IPS-15b (cell line): ENCODE measurements at regions not wholly inside any gene's neighbourhood (a gene's known extent, or its start where the extent isn't known, plus 50 kb on each side); places are given as distances from the start of the nearest gene placed in this dataset.
"Not testable (repeated sequence)": the region's sequence is repeated elsewhere in the genome, so short reads cannot be mapped to it uniquely, and the experiment has no call there.

Experiments
- H3K27me3 ChIP-seq: one replicate; pipeline ENCODE4 v1.6.1; 2013; ENCODE audit warnings: low read length; ENCODE audit not compliant: control insufficient read depth, insufficient read depth
- H3K36me3 ChIP-seq: one replicate; pipeline ENCODE4 v1.6.1; 2013; ENCODE audit warnings: low read length; ENCODE audit not compliant: control insufficient read depth, insufficient read depth
- H3K4me1 ChIP-seq: one replicate; pipeline ENCODE4 v1.6.1; 2013; ENCODE audit warnings: mild to moderate bottlenecking, low read length; ENCODE audit not compliant: control insufficient read depth, insufficient read depth
- H3K4me3 ChIP-seq: one replicate; pipeline ENCODE4 v1.5.1; 2013; ENCODE audit warnings: low read depth, low read length
- H3K9ac ChIP-seq: one replicate; pipeline ENCODE4 v1.6.1; 2013; ENCODE audit warnings: low read depth, mild to moderate bottlenecking, low read length
- H3K9me3 ChIP-seq: one replicate; pipeline ENCODE4 v1.6.1; 2013; ENCODE audit warnings: mild to moderate bottlenecking, low read length; ENCODE audit not compliant: control insufficient read depth, insufficient read depth

DNA sequence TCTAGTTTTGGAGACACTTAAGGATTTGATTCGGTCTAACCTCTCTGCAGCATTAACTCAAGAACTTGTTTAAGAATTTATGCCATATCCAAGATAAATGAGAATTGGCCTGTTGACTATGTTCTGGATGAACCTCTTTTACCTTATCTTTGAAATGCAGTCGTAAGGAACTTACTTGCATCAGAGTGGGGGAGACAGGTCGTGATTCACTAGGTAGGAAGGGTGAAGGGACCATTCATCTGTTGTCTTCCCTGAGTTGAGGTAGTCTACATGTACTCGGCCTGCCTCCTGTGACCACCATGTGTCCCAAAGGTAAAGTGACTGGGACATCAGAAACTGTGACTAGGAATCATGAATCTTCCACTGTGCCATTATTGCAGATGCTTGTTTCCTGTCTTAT is 248.0 kb upstream of the P2RY1 start:
- no peaks in the 10 kb centered on the region for H3K4me1 ChIP-seq
- no peaks in the 10 kb centered on the region for H3K36me3 ChIP-seq
- no peaks in the 10 kb centered on the region for H3K27me3 ChIP-seq
- no peak overlapping the region for H3K4me3 ChIP-seq
- H3K9ac ChIP-seq, result no peak overlapping the region
- no peaks in the 10 kb centered on the region for H3K9me3 ChIP-seq

DNA sequence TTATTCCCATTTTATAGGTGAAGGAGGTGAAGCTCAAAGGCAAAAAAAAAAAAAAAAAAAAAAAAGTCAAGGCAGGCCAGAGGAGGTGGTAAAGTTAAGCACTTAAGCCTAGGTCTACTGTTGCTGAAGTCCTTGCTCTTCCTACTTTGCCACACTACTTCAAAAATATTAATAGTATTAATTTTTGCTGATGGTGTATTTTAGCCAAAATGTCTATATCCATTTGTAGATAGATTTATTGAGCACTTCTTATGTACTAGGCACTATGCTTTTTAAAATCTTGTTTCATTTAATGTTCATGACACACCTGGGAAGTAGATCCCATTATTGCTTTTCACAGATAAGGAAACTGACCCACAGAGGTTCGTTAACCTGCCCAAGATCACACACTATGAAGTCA is 247.1 kb upstream of the P2RY1 start:
- Histone ChIP-seq H3K4me3 (no peak overlapping the region), H3K27me3 (no peaks in the 10 kb centered on the region), H3K9me3 (no peaks in the 10 kb centered on the region), H3K36me3 (no peaks in the 10 kb centered on the region), H3K9ac (no peak overlapping the region), H3K4me1 (no peaks in the 10 kb centered on the region)

DNA sequence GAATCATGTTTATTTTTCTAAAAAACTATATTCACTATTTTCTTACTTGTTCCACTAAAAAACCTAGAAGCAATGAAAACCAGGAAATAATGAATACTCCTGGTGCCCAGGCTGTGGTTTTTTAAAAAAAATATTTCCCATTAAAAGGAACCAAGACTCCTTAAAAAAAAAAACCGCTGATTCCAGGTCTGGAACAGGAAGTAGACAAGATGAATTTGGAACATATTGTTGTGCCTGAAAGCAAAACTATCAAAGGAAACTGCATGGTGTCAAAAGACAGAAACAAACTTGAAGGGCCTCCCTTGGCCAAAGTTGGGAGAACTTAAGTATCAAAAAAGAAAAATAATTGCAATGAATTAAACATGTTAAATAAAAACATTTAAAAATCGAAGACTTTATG is 245.3 kb upstream of the P2RY1 start:
- Histone ChIP-seq H3K4me3 (no peak overlapping the region), H3K9ac (no peak overlapping the region), H3K27me3 (no peaks in the 10 kb centered on the region), H3K9me3 (no peaks in the 10 kb centered on the region), H3K36me3 (no peaks in the 10 kb centered on the region), H3K4me1 (no peaks in the 10 kb centered on the region)

DNA sequence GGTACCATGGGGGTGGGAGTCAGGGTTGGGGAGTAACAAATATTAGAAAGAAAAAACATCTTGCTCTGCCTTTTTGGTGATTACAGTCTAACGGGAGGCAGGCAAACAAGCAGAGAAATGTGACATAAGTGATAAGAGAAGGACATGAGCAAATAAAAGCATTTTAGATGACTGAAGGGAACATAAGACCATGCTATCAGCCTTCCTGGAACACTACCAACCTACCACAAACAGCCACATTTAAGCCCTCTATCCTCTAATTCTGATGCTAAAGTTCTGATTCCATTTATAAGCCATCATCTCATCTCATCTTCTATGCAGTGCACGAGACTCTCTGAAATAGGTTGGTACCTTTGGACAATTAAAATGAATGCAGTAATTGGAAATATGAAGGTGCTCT is 243.4 kb upstream of the P2RY1 start:
- Histone ChIP-seq H3K4me1 (peaks cover 6% of the 10 kb centered on the region), H3K9ac (no peak overlapping the region), H3K4me3 (no peak overlapping the region), H3K27me3 (no peaks in the 10 kb centered on the region), H3K9me3 (no peaks in the 10 kb centered on the region), H3K36me3 (no peaks in the 10 kb centered on the region)

DNA sequence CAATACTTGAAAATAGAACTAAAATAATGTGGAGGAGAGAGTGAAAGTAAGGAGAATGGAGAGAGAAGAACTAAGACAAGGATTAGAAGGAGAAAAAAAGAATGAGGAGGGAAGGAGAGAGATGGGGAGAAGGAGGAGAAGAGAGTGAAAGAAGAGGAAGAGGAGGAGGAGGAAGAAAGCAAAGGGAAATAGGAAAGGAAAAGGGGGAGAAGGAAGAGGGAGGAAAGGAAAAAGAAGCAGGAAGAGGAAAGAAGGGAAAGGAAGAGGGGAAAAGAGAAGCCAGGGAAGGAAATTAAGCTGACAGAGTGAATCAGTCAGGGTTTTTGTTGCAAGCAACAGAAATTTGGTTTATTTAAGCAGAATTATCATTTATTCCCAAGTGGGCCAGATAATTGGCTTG is 241.7 kb upstream of the P2RY1 start:
- Histone ChIP-seq H3K9ac (no peak overlapping the region), H3K27me3 (no peaks in the 10 kb centered on the region), H3K9me3 (no peaks in the 10 kb centered on the region), H3K36me3 (no peaks in the 10 kb centered on the region), H3K4me3 (no peak overlapping the region), H3K4me1 (peaks cover 8% of the 10 kb centered on the region)

DNA sequence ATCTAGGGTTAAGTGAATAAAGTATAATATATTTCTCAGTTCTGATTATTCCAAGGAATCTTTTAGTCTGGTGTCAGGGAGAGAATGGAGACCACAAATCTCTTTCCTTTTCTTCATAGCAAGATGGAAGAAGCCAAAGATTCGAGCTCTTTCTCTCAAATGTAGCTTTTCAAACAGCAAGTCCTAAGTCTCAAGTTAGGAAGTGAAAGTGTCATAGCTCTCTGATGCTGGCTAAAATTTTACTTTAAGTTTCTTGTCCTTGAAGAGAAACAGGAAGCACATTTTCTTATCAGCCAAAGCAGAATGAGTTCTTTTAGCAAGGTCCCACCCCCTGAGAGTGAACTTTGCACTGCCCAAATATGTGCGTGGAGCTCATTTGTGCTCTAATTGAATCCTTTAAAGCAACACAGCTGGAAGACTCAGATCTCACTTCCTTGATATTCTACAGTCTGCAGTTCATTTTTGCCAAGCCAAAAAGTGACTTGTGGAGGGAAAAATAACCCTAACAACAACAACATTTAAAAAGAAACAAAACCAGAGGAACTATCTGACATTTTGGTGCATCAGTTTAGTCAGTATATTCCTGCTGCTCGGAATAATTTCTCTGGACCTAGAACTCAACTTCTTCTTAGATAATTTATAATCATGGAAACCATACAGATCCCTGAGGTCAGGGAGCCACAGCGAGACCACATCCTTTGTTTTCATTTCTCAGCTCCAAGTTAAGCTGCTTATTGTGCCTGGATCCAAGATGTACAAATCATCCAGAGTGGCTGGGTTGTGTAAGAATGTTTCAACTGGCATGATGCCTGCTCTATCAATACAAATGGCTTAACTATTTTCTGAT is 238.7 kb upstream of the P2RY1 start:
- no peak overlapping the region for H3K9ac ChIP-seq
- no peaks in the 10 kb centered on the region for H3K9me3 ChIP-seq
- H3K4me3 ChIP-seq, result no peak overlapping the region
- H3K36me3 ChIP-seq, result no peaks in the 10 kb centered on the region
- peaks cover 8% of the 10 kb centered on the region for H3K4me1 ChIP-seq
- H3K27me3 ChIP-seq, result no peaks in the 10 kb centered on the region

DNA sequence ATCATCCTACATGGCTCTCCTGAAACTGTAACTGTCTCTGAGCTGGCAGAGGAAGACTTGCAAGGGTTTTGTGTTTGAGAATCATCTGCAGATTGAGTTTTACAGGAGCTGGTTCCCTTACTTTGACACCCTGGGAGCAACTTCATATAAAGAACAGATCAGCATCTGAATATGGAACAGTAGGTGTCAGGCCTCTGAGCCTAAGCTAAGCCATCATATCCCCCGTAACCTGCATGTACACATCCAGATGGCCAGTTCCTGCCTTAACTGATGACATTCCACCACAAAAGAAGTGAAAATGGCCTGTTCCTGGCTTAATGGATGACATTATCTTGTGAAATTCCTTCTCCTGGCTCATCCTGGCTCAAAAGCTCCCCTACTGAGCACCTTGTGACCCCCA is 238.1 kb upstream of the P2RY1 start:
- not testable (repeated sequence) for H3K9me3 ChIP-seq, H3K4me3 ChIP-seq, H3K27me3 ChIP-seq, H3K9ac ChIP-seq, H3K36me3 ChIP-seq, H3K4me1 ChIP-seq

DNA sequence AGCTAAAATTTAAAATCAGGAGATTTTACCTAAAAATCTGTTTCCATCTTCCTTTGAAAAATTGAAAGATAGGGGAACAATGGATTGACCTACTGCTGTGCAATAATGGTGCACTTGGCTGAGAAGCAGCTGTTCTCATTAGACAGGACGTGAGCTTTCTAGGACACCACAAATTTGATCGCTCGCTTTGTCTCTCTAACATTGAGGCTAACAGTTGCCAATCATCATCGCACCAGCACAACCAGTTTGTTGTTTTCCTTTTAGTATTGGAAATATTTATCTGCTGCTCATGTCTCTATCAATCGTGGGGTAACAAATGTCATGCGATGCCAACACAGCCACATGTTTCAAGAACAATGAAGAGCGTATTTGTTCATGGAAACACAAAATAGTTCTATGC is 228.8 kb upstream of the P2RY1 start:
- H3K4me1 ChIP-seq, result peaks cover 23% of the 10 kb centered on the region
- no peaks in the 10 kb centered on the region for H3K9me3 ChIP-seq

DNA sequence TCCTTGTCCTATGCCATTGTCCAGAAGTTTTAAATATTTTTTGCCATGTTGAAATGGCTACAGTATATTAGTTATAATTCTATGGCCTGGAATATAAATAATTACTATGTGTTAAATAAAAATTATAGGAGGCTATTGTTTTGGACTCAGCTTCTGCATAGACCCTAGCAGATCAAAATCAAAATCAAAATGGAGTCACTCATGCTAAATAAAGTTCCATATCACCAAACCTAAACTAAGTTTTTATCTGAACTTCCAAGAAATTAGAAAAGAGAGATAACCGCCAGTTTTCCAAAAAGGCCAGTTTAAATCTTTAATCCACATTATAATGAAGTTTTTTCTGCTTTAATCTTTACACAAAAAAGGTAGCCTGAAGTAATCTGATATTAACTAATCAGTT is 227.8 kb upstream of the P2RY1 start:
- Histone ChIP-seq H3K9ac (no peak overlapping the region), H3K9me3 (no peaks in the 10 kb centered on the region), H3K27me3 (no peaks in the 10 kb centered on the region), H3K4me3 (no peak overlapping the region), H3K36me3 (no peaks in the 10 kb centered on the region), H3K4me1 (peaks cover 23% of the 10 kb centered on the region)

More for the DNA sequence above, 228.8 kb upstream of the P2RY1 start:
- Histone ChIP-seq H3K36me3 (no peaks in the 10 kb centered on the region), H3K4me3 (no peak overlapping the region), H3K9ac (no peak overlapping the region), H3K27me3 (no peaks in the 10 kb centered on the region)

DNA sequence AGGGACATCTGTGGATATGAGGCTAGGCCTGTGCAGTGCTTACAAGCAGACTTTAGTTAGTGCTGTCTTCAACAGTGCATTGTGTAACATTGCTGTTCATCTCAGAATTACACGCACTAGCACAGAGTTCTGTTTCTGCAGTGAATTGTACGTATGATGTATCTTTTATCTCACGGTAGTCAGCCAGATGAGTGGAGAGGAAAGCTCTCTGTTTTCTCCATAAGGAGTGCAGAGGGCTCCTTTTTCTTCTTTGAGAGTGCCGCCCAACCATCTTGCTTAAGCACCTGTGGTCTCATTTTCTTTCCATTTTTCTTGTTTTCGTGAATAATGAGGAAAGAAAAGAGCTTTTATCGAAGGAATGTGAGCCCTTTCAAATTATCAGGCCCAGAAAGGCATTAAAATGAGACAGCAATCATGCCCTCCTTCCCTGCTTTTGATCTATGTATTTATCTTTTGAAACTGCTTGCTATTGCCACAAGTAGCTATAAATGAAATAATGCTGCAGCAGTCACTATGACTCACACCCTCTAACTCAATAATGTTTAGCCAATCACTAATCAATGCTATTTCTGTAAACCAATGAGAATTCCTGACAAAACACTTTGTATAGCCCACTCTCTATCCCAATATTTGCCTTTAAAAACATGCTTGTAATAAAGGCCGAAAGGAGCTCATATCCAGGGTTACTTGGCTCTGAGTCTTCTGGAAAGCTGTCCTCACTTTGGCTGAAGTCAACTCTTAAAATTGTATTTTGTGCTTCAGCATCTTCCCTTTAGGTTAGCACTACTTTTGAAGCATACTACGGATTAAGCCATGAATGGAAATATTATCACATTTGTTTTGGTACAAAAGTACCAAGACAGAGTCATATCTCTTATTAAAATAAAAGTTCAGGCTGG is 226.0 kb upstream of the P2RY1 start:
- H3K4me1 ChIP-seq, result peaks cover 23% of the 10 kb centered on the region
- no peaks in the 10 kb centered on the region for H3K9me3 ChIP-seq
- no peak overlapping the region for H3K4me3 ChIP-seq
- no peaks in the 10 kb centered on the region for H3K36me3 ChIP-seq
- no peak overlapping the region for H3K9ac ChIP-seq
- no peaks in the 10 kb centered on the region for H3K27me3 ChIP-seq

DNA sequence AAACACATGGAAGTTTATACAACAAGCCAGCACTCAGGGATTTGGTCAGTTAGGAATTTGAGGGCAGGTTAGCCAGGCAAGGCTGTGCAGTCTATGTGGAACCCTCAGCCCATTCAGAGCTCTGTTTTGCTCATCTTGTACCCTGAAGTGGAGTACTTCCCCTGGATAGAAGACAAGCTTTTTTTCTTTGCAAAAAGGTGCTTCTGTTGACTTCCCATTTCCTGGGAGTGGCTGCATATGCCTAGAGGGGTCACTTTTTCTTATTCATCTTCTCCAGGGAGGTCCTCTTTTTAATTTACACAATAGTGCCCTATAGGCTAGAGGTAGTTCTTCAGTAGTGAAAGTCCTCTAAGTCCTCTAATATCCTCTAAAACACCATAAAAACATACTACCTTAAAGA is 225.0 kb upstream of the P2RY1 start:
- H3K4me1 ChIP-seq, result peaks cover 23% of the 10 kb centered on the region
- no peaks in the 10 kb centered on the region for H3K36me3 ChIP-seq
- H3K9me3 ChIP-seq, result no peaks in the 10 kb centered on the region
- no peak overlapping the region for H3K4me3 ChIP-seq
- H3K9ac ChIP-seq, result no peak overlapping the region
- H3K27me3 ChIP-seq, result no peaks in the 10 kb centered on the region

DNA sequence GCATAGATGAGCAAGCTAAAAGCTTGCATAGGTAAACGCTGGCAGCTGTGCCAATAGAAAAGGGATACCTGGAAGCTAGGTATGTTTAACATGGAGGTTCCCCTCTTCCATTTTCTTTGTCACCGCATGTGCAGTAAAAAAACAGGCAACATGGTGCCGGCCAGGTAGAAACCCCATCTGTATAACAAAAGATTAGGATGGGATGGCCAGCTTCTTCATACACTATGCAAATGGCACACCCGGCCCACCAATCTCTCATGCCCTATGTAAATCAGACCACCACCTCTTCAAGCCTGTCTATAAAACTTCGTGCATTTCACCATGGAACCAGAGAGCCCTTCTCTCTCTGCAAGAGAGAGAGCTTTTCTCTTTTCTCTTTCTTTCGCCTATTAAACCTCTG is 224.3 kb upstream of the P2RY1 start:
- no peak overlapping the region for H3K4me3 ChIP-seq
- no peaks in the 10 kb centered on the region for H3K9me3 ChIP-seq
- H3K4me1 ChIP-seq, result peaks cover 23% of the 10 kb centered on the region
- no peaks in the 10 kb centered on the region for H3K36me3 ChIP-seq
- no peaks in the 10 kb centered on the region for H3K27me3 ChIP-seq
- H3K9ac ChIP-seq, result no peak overlapping the region
